ENCODE measurements at regions not wholly inside any gene's neighbourhood (a gene's known extent, or its start where the extent isn't known, plus 50 kb on each side); places are given as distances from the start of the nearest gene placed in this dataset.

- no peak for TF ChIP-seq CTCF (IDR thresholded peaks at IDR 0.05; ENCODE audit: low read depth, low read length, poor library complexity, severe bottlenecking)
- no peak for TF ChIP-seq EZH2phosphoT487 (IDR thresholded peaks at IDR 0.05; ENCODE audit: borderline replicate concordance, low read length)
Observed at GRCh38 chr10:69750725-69751124, 51.0 kb upstream of the COL13A1 start.
